MM.1S (cell line): ENCODE measurements at regions not wholly inside any gene's neighbourhood (a gene's known extent, or its start where the extent isn't known, plus 50 kb on each side); places are given as distances from the start of the nearest gene placed in this dataset.

Source experiments
- EZH2 ChIP-seq: fragments of 300-600 bp; sonication (generic); optimal IDR thresholded peaks from 2 replicates; pipeline ENCODE3; 2017; ENCODE audit warnings: low read depth, mild to moderate bottlenecking, antibody characterized with exemption, low read length, mixed read lengths
- EZH2phosphoT487 ChIP-seq: fragments of 300-600 bp; sonication (generic); IDR thresholded peaks from 2 replicates; pipeline ENCODE4 v1.6.1; 2018; ENCODE audit warnings: antibody characterized with exemption, low read length
- TF ChIP-seq, protein P1 (sequence below): fragments of 300-600 bp; sonication (generic); IDR thresholded peaks from 2 replicates; pipeline ENCODE4 v1.5.1; 2016; ENCODE audit warnings: antibody characterized with exemption, low read length, mixed read lengths

DNA sequence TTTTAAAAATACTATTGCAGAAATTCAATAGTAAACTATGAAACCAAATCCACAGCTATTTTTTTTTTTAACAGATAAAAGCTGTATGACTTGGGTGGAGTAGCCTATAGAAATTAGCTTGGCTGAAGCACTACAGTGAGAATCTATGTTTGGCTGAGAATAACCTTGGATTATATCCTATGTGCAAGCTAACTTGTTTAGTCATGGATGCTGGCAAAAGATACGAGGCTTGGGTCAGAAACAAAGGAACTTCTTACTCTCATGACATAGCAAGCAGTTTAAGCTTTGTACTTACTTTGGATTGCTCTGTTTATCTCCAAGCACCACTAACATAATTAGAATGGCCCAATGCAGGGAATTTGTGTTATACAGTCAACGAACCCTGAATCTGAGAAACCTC is 119.2 kb upstream of the GRID2 start:
- TF ChIP-seq EZH2: no peak
- TF ChIP-seq, protein P1, sequence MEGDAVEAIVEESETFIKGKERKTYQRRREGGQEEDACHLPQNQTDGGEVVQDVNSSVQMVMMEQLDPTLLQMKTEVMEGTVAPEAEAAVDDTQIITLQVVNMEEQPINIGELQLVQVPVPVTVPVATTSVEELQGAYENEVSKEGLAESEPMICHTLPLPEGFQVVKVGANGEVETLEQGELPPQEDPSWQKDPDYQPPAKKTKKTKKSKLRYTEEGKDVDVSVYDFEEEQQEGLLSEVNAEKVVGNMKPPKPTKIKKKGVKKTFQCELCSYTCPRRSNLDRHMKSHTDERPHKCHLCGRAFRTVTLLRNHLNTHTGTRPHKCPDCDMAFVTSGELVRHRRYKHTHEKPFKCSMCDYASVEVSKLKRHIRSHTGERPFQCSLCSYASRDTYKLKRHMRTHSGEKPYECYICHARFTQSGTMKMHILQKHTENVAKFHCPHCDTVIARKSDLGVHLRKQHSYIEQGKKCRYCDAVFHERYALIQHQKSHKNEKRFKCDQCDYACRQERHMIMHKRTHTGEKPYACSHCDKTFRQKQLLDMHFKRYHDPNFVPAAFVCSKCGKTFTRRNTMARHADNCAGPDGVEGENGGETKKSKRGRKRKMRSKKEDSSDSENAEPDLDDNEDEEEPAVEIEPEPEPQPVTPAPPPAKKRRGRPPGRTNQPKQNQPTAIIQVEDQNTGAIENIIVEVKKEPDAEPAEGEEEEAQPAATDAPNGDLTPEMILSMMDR: no peak
- TF ChIP-seq EZH2phosphoT487: no peak
